Hindlimb muscle (tissue), 1 donor: ENCODE measurements at regions not wholly inside any gene's neighbourhood (a gene's known extent, or its start where the extent isn't known, plus 50 kb on each side); places are given as distances from the start of the nearest gene placed in this dataset.
A peak's percentile ranks its signal among the peaks of the same experiment; 100 is the strongest.

Source experiments
- DNase-seq: peaks from one replicate; pipeline ENCODE4 v3.0.0-alpha.2; 2013

DNA sequence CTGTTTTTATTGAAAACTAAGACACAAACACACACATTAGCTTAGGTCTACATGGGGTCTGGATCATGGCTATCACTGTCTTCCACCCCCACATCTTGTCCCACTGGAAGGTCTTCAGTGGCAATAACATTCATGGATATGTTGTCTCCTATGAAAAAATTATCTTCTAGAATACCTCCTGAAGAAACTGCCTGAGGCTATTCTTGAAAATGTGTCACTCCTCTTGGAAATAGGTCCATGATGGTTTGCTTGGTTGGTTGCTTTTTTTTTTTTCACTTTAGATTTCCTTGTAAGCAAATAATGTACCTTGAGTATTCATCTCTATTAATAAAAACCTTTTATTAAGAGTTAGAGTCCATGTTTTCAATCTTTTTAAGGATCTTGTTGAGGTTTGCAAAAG, 195.3 kb upstream of the PDE5A start:
- no peak for DNase-seq

DNA sequence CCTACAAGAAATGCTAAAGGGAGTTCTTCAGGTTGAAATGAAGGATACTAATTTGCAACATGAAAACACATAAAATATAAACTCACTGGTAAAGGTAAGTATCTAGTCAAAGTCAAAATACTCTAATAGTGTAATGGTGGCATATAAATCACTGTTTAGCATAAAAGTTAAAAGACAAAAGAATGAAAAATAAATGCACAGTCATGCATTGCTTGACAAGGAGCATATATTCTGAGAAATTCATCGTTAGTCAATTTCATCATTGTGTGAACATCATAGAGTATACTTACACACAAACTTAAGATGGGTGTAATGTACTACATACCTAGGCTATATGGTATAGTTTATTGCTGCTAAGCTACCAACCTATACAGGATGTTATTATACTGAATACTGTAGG, 194.4 kb upstream of the PDE5A start:
- DNase-seq = no peak

DNA sequence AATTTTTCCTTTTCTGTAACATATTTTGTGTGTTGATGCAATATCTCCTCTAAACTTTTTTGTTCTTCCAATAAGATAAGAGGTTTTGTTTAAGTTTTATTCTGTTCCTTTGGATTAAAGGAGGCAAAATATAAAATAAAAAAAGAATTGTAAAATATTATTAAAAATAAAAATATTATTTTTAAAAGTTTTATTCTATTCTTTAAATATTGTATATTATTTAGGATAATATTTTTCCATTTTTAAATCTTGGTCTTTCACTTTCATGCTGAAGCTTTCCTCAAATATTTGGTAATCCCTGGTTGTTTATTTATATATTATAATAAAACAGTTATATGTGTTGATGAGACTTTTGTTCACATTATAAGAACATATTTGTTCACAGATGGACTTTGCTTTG, 187.9 kb upstream of the PDE5A start:
- no peak for DNase-seq

DNA sequence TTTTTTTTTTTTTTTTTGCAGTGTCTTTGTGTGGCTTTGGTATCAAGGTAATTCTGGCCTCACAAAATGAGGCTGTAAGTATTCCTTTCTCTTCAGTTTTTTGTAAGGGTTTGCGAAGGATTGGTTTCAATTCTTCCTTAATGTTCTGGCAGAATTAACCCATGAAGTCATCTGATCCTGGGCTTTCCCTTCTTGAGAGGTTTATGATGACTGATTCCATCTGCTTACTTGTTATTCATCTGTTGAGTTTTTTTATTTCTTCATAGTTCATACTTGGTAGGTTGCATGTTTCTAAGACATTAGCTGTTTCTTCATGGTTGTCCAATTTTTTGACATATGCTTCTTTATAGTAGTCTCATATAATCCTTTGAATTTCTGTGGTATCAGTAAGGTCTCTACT, 181.4 kb upstream of the PDE5A start:
- DNase-seq = no peak

DNA sequence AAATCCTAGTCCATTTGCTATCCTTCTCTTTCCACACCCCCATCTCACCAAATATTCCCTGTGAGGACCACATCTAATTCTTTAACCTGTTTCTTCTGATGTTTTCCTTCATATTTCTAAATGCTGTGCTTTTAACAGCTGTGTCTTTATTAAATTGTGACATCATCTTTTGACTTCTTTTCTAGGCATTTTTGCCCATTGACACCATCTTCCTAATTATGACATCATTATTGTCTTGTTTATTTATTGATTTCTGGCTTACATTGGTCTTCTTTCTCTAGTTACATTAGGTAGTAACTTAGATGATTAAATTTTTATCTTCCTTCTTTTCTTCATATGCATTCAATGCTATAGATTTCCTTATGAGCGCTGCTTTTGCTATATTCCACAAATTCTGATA, 175.8 kb upstream of the PDE5A start:
- no peak for DNase-seq

DNA sequence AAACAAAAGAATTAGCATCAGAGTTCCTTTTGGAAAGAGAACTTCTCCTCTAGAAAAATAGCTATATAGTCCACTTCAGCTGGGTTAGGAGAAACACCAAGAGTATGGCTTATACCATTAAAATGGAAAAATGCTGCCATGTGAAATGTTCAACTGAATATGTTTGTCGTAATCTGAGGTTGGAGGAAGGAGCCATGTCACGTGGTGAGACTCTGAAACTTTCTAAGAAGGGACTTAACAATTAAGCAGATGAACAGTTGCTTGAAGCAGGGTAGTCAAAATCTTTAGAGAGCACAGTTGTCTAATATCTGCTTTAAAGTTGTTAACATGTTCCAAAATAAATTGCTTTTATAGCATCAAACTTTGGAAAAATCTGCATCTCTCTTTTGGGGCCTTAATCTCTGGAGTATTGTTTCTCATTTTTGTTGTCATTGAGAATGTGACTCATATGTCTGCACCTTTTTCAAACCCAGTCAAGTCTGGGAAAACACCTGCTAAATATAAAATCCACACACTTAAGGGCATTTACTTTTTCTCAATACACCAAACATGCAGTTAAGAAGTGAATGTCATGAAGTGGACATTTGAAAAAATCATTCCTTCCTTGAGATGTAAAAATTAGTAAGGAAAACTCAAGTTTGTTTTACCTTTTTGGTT, 168.8 kb upstream of the PDE5A start:
- DNase-seq = no peak

DNA sequence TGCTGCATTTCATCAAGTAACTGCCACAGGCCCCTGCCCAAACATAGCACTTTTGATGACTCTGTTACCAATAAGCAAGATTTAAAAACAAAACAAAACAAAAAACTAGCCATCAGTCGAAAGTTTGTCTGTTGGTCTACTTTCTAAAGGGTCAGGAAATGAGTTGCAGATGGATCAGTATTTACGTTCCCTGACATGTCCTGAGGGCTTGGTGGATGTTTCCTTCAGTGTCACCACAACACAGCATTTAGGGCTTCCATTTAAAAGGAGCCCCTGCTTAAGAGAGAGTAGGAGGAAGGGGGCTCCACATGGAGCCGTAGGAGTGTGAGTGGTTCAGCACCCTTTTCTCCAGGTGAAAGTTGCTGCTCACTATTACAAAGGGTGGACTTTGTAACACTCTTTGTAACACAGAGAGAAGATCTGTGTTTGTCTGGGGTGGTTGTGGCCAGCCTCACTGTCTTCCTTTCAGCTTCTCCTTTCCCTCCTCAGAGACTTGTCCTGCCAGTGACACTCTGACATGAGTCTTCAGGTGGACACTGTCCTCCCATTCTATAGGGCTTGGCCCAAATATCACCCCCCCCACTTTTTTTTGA, 167.5 kb upstream of the PDE5A start:
- no peak for DNase-seq

DNA sequence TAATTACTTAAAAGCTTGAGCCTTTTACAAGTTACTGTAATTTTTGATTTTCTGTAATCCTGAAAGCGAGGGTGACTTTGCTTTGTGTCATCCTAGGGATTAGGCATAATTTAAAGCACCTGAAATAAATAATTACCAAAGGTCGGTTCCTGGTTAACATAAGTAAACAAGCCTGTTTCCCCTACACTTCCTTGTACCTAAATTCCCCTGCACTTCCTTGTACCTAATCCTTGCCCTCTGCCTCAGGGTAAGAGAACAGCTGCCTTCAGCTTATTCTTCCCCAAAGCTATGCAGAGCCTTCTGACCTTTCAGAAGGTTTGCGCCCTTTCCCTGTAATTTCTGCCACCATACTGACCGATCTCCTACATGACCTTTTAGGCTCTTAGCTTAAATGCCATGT, 166.1 kb upstream of the PDE5A start:
- DNase-seq = no peak

DNA sequence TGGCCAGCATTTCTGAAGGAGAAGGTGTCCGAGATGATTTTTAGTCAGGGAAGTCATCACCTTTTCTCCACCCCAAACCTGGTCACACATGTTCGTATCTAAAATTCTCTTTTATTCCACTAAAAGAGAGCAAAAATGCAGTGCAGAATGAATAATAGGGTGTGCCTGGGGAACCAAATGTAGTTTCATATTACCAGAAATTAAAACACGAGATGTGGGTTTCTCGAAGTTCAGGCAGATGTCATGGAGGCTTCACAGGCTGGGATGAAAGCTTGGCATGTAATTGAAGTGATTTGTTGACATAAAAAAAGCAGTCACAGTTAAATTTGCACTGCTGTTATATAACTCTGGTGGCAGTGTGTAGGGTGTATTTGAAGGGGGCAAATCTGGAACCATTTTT, 165.5 kb upstream of the PDE5A start:
- DNase-seq = no peak

DNA sequence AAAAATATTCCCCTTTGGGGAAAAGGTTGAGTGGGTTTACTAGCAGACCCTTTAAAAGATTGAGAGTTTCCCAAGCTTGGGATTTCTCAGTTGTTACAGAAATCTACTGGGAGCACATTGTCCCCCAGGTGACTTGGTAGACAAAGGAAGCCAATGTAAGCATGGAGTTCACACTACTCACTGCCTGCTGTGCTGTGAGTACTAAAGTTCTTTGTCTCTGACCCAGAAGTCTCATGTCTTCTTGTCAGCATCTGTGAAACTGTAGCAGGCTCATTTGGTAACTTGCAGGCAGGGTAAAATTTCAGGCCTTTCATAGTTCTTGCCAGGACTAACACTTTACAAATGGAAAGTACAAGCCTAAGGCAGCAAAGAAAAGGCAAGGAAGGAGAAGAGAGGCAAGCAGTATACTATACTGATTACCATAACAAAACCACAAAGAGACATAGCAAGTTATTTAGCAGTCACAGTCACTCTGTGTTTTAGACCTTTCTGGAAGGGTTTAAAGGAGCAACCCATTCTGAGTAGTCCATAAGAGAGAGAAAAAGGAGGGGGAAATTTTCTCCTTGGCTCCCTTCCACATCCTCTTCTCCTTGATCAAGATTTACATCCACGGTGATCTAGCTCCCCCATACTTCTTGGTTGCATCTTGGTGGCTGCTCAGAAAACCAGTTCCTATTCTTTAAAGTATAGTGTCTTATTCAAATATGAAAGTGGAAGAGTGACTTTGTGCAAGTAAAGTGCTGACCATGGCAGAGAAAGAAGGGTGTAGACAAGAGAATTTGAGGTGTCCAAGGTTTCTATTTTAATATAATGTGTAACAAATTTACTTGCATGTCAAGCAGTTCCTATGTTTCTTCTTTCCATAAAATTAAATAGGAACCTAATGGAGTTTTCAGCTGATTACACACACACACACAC, 160.0 kb upstream of the PDE5A start:
- DNase-seq = no peak

DNA sequence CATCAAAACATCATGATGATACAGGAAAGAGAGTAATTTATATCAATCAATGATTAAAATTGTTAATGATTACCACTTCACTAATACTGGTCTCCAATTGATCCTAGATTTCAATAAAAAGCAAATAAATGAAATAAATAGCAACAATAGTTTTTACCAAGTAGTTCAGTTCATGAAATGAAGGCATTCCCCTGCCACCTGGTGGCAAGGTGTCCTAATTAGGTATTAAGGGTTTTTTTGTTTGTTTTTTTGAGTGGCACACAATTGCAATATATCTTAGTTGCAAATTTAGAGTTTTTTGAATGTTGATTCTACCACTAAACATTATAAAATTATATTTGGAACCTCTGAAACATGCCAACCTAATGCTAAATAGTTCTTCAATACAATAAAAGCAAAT, 157.4 kb upstream of the PDE5A start:
- DNase-seq = peak; percentile 4

DNA sequence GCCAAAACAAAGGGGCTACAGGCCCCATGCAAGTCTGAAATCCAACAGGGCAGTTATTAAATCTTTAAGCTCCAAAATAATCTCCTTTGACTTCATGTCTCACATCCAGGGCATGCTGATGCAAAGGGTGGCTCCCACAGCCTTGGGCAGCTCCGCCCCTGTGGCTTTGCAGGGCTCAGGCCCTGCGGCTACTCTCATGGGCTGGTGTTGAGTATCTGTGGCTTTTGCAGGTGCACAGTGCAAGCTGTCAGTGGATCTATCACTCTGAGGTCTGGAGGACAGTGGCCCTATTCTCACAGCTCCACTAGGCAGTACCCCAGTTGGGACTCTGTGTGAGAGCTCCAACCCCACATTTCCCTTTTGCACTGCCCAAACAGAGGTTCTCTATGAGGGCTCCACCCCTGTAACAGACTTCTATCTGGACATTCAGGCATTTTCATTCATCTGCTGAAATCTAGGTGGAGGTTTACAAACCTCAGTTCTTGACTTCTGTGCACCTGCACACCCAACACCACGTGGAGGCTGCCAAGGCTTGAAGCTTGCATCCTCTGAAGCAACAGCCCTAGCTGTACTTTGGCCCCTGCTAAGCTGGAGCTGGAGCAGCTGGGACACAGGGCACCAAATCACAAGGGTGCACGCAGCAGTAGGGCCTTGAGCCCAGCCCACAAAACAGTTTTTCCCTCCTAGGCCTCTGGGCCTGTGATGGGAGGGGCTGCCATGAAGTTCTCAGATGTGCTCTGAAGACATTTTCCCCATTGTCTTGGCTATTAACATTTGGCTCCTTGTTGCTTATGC, 154.8 kb upstream of the PDE5A start:
- no peak for DNase-seq

DNA sequence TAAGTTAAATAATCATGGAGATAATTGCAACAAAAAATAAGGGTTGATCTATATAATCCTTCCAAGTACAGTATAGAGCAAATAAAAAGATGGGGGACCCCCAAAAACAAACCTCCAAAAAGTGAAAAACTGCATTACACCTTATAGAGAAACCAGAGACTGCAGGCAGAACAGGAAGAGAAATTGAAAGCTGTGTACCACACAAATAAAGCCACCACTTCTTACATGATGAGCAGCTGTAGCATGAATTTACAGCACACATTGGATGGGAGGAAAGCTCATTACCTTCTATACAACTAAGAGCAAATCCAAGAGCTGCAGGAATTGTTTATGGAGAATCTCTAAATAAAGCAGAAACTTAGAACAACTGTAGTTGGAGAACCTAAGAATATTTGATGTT, 152.4 kb upstream of the PDE5A start:
- DNase-seq = no peak

DNA sequence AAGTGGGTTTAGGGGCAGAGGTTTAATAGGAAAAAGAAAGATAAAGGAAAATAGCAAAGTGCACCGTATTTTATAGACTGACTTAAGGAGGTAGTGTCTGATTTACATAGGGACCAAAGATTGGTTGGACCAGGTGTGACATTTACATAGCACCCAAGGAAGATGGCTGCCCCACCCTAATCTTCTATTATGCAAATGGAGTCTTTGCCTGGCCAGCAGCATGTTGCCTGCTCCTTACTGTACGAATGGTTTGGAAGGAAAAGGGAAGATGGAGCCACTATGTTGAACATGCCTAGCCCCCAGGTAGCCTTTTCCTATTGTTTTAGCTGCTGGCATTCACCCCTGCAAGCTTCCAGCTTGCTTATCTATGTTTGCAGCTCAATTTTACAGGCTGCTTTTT, 146.2 kb upstream of the PDE5A start:
- DNase-seq = no peak

DNA sequence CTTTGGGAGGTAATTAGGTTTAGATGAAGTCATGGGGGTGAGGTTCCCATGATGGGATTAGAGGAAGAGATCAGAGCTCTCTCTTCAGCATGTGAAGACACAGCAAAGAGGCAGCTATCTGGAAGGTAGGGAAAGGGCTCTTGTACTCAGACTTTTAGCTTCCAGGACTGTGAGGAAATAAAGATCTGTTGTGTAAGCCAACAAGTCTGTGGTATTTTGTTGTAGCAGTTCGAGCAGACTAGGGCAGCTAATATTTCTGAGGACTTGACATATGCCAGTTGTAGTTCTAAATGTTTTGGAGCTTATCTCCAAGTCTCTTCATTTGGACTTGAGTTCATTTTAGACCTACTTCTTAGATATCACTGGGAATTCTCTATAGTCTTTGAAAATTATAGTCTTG, 137.3 kb upstream of the PDE5A start:
- DNase-seq = no peak

DNA sequence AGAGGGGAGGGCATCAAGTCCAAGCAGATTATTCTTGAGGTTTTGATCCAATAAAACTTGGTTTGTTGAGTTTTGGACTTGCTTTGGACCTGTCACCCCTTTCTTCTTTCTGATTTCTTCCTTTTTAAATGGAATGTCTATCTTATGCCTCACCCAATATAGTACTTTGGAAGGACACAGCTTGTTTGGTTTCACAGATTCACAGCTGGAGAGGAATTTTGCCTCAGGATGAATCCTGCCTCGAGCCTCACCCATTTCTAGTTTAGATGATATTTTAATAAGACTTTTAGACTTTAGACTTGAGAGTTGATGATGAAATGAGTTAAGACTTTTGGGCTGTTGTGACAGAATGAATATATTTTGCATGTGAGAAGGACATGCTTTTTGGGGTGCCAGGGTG, 136.9 kb upstream of the PDE5A start:
- DNase-seq = no peak

DNA sequence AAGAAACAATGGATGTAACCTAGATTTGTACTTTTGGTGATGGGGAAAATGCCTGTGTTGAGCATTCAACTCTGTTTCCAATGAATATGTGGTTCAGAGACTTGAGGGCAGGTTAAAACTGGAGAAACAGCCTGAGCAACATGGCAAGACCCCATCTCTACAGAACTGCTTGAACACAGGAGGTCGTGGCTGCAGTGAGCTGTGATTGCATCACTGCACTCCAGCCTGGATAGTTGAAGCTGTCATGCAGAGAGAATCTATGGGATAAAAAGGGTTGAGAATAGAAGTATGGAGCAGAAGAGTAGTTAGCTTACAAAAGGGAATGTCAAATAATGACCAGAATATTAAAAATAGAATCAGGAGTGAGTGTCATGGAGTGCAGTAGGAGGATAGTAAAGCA, 134.8 kb upstream of the PDE5A start:
- no peak for DNase-seq

DNA sequence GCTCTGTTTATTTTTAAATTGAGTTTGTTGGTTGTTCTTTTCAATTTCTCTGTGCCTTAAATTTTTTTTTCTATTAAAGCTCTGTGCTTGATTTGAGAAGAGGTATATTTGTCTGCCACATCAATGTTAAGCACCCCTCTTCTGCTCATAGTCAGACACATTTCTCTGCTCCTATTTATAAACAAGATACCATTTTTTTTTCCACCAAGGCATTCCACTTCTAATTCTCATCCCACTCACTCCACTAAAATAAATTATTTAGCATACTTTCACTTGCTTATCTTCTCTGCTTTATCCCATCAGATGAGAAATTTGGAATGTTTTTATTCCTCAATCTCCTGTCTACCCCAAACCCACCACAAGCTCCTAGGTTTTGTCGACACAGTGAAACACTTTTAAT, 127.0 kb upstream of the PDE5A start:
- no peak for DNase-seq

DNA sequence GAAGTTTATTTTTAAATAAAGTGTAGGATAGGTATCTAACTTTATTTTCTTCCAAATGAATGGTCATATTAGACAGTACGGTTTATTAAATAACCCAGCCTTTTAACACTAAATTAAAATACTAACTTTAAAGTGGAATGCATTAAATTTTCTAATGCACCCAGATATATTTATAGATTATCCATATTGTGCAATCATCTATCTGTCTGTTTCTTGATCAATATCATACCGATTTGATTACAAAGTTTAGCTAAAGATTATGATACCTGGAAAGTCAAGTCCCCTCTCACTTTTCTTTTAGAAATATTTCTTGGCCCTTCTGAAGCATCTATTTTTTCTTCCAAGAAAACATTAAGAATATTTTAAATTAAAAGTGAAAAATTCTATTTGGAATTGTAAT, 124.3 kb upstream of the PDE5A start:
- no peak for DNase-seq

DNA sequence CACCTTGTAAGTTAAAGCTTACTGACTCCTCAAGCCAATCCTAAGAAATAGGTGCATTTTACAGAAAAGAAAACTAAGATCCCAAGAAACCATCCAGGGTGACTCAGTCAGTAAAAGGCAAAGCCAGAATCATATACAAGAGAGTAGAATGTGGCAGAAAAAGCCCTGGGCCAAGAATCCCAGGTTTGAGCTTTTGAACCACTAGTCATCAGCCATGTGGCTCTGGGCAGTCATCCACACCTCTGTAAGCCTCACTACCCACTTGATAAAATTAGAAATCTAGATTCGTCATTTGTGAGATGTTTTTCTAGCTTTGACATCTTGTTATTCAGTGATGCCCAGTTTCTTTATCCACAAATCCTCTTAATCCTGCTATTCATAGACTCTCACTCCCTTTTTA, 122.2 kb upstream of the PDE5A start:
- no peak for DNase-seq

DNA sequence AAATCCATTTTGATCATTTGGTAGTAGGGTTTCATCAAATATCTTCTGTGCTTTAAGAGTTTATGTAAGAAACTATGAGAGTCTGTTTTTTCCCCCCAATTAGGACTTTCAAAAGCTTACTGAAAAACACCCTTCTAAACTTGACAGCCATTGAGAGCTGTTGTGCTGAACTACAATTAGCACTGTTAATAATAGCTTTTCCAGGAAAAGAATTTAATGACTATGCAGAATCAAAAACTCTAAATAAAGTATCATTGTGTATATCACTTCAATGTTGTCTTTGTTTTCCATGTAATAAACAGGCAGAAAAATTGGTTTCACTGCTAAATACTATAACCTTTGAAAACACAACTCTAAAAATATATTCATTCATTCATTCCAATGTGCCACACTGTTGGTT, 121.4 kb upstream of the PDE5A start:
- no peak for DNase-seq

DNA sequence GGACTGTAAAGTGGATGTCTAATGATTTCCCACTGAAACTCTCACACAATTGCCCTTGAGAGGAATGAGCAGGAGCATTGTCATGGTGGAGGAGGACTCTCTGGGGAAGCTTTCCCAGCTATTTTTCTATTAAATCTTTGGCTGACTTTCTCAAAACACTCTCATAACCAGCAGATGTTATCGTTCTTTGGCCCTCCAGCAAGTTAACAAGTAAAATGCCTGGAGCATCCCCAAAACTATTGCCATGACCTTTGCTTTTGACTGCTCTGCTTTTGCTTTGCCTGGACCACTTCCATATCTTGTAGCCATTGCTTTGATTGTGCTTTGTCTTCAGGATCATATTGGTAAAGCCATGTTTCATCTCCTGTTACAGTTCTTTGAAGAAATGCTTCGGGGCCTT, 120.2 kb upstream of the PDE5A start:
- DNase-seq = no peak

DNA sequence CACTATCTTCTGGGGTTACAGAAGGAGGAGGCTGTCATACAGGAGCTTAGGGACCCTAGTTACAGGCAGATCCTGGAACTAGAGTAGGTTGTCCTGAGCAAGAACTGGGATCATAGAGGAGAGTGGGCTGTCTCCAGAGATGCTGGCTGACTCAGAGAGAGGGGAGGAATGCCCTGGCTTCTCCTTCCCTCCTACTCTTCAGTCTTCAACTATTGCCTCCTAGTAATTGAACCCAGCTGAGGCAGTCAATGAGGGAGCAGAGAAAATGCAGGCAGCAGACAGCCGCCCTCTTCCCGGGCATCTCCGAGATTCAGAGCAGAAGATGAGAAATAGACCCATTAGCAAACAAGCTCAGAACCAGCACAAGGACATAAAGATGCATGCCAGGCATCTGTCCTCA, 118.3 kb upstream of the PDE5A start:
- DNase-seq = no peak
